NCI-H526 treated with DMSO at 0.1 percent for 48 hours (cell line): ENCODE measurements at regions not wholly inside any gene's neighbourhood (a gene's known extent, or its start where the extent isn't known, plus 50 kb on each side); places are given as distances from the start of the nearest gene placed in this dataset.
"Not testable (repeated sequence)": the region's sequence is repeated elsewhere in the genome, so short reads cannot be mapped to it uniquely, and the experiment has no call there.

Experiments used
- DNase-seq: peaks from one replicate; lab custom pipeline; 2025; lab: John Stamatoyannopoulos, UW

- DNase-seq, result no peak
Observed at GRCh38 chr13:63838366-63839110, 2422.9 kb upstream of the PCDH20 start.

- DNase-seq, result not testable (repeated sequence)
Observed at GRCh38 chr13:63837701-63838100, 2422.1 kb upstream of the PCDH20 start.

- DNase-seq, result not testable (repeated sequence)
Observed at GRCh38 chr13:63829609-63830008, 2414.0 kb upstream of the PCDH20 start.

GRCh38 chr13:63821785-63822184 lies 2406.1 kb upstream of the PCDH20 start:
- DNase-seq, result not testable (repeated sequence)

- DNase-seq, result not testable (repeated sequence)
Observed at GRCh38 chr13:63811428-63812004, 2395.9 kb upstream of the PCDH20 start.

GRCh38 chr13:63791134-63791533 lies 2375.5 kb upstream of the PCDH20 start:
- DNase-seq, result not testable (repeated sequence)

GRCh38 chr13:63774133-63774532 lies 2358.5 kb upstream of the PCDH20 start:
- no peak for DNase-seq

GRCh38 chr13:63773476-63773875 lies 2357.8 kb upstream of the PCDH20 start:
- no peak for DNase-seq

GRCh38 chr13:63757683-63758082 lies 2342.0 kb upstream of the PCDH20 start:
- DNase-seq, result not testable (repeated sequence)

- not testable (repeated sequence) for DNase-seq
Observed at GRCh38 chr13:63749857-63750256, 2334.2 kb upstream of the PCDH20 start.

GRCh38 chr13:63741814-63742101 lies 2326.1 kb upstream of the PCDH20 start:
- not testable (repeated sequence) for DNase-seq

- no peak for DNase-seq
Observed at GRCh38 chr13:63741029-63741813, 2325.6 kb upstream of the PCDH20 start.

GRCh38 chr13:63739112-63739735 lies 2323.6 kb upstream of the PCDH20 start:
- DNase-seq, result not testable (repeated sequence)

- no peak for DNase-seq
Observed at GRCh38 chr13:63737418-63737817, 2321.8 kb upstream of the PCDH20 start.

GRCh38 chr13:63731896-63732295 lies 2316.2 kb upstream of the PCDH20 start:
- no peak for DNase-seq

- not testable (repeated sequence) for DNase-seq
Observed at GRCh38 chr13:63712159-63712558, 2296.5 kb upstream of the PCDH20 start.

- no peak for DNase-seq
Observed at GRCh38 chr13:63706751-63707150, 2291.1 kb upstream of the PCDH20 start.

- DNase-seq, result no peak
Observed at GRCh38 chr13:63704521-63704920, 2288.9 kb upstream of the PCDH20 start.

GRCh38 chr13:63700350-63700749 lies 2284.7 kb upstream of the PCDH20 start:
- no peak for DNase-seq

GRCh38 chr13:63699948-63700347 lies 2284.3 kb upstream of the PCDH20 start:
- no peak for DNase-seq

GRCh38 chr13:63696055-63696454 lies 2280.4 kb upstream of the PCDH20 start:
- DNase-seq, result no peak

- DNase-seq, result no peak
Observed at GRCh38 chr13:63693696-63694095, 2278.0 kb upstream of the PCDH20 start.

- no peak for DNase-seq
Observed at GRCh38 chr13:63691474-63691873, 2275.8 kb upstream of the PCDH20 start.
